ENCODE measurements at regions not wholly inside any gene's neighbourhood (a gene's known extent, or its start where the extent isn't known, plus 50 kb on each side); places are given as distances from the start of the nearest gene placed in this dataset.

DNA sequence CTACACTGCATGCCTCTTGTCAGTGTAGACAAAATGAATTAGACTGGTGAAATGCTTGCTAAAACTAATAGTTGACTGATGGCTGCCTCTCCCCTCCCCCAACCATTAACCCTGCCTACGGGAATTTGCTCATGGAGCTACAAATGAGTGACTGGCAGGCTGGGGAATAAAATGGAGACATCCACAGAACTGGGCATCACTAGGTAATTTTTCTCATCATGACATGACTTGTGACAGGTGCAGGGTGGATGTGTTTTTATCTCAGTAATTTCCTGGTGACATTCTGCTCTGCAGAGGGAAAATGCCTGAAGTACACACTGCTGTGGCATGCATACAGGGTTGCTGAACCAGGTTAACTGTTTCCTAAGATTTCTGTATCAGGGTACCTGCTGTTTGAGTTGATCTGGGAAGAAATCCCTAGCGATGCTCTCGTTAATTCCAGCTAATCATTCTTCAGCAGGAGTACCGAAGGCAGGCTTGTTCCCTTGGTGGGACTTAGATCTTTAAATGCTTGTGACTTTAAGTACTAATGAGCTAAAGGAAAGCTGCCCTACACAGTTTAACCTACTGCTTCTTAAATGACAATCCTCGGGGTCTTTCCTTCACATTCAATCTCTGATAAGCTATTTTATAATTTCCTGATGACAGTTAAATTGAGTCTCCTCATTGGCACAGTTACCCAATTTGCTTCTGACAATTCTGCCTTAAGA, 376.3 kb upstream of the LCORL start:
- 73% methylated on average over 5 of the region's 5 CpGs for WGBS
- H3K14ac ChIP-seq (ENCODE audit: low read length in 2 of 2), result no peak overlapping the region
- H3K23ac ChIP-seq (ENCODE audit: low read length in 2 of 2), result no peak overlapping the region
- H3K4me3 ChIP-seq (ENCODE audit: insufficient read depth in 1 of 2, low read depth in 1 of 2, low read length in 2 of 2), result no peak overlapping the region
- no peak overlapping the region for H2AFZ ChIP-seq (ENCODE audit: low read depth, low read length)
- no peak overlapping the region for H3K18ac ChIP-seq (ENCODE audit: low read depth in 1 of 2, low read length in 2 of 2)
- H3K36me3 ChIP-seq (ENCODE audit: control insufficient read depth in 1 of 2, insufficient read depth in 2 of 2, low read depth in 1 of 2, low read length in 2 of 2), result no peaks in the 10 kb centered on the region
- DNase-seq, result no peak
- no peak overlapping the region for H3K4me2 ChIP-seq (ENCODE audit: low read length, poor library complexity, severe bottlenecking)
- no peak overlapping the region for H2BK12ac ChIP-seq (ENCODE audit: low read length in 2 of 2)
- H3K79me1 ChIP-seq (replicated peaks; ENCODE audit: low read length, poor library complexity, severe bottlenecking), result no peaks in the 10 kb centered on the region
- H3K4ac ChIP-seq (ENCODE audit: low read depth in 1 of 2, low read length in 2 of 2), result no peak overlapping the region
- H4K91ac ChIP-seq (ENCODE audit: low read length), result no peak overlapping the region
- no peaks in the 10 kb centered on the region for H3K9me3 ChIP-seq (ENCODE audit: control insufficient read depth, low read length)
- no peak overlapping the region for H3K27ac ChIP-seq (ENCODE audit: low read length, poor library complexity, severe bottlenecking)
- no peaks in the 10 kb centered on the region for H3K27me3 ChIP-seq (ENCODE audit: control insufficient read depth in 1 of 2, insufficient read depth in 1 of 2, low read length in 2 of 2)
- H2BK5ac ChIP-seq (ENCODE audit: low read depth, low read length, poor library complexity, severe bottlenecking), result no peak overlapping the region
- H3K4me1 ChIP-seq (ENCODE audit: control insufficient read depth, insufficient read depth, low read depth, low read length), result no peaks in the 10 kb centered on the region
- H2AK5ac ChIP-seq (ENCODE audit: low read length, severe bottlenecking), result no peak overlapping the region
- no peak overlapping the region for H3K9ac ChIP-seq (ENCODE audit: low read length)
- H2BK120ac ChIP-seq (ENCODE audit: low read depth, low read length), result no peak overlapping the region
- no peak overlapping the region for H2BK15ac ChIP-seq (ENCODE audit: low read depth, poor library complexity, severe bottlenecking)
- H4K8ac ChIP-seq (ENCODE audit: low read length), result no peak overlapping the region

- no peak overlapping the region for H3K14ac ChIP-seq (ENCODE audit: low read length in 2 of 2)
- H4K91ac ChIP-seq (ENCODE audit: low read length), result no peak overlapping the region
- no peaks in the 10 kb centered on the region for H3K27me3 ChIP-seq (ENCODE audit: control insufficient read depth in 1 of 2, insufficient read depth in 1 of 2, low read length in 2 of 2)
- H3K18ac ChIP-seq (ENCODE audit: low read depth in 1 of 2, low read length in 2 of 2), result no peak overlapping the region
- no peak for DNase-seq
- H4K8ac ChIP-seq (ENCODE audit: low read length), result no peak overlapping the region
- H3K4me2 ChIP-seq (ENCODE audit: low read length, poor library complexity, severe bottlenecking), result no peak overlapping the region
- no peaks in the 10 kb centered on the region for H3K4me1 ChIP-seq (ENCODE audit: control insufficient read depth, insufficient read depth, low read depth, low read length)
- H3K36me3 ChIP-seq (ENCODE audit: control insufficient read depth in 1 of 2, insufficient read depth in 2 of 2, low read depth in 1 of 2, low read length in 2 of 2), result no peaks in the 10 kb centered on the region
- H2BK5ac ChIP-seq (ENCODE audit: low read depth, low read length, poor library complexity, severe bottlenecking), result no peak overlapping the region
- H3K79me1 ChIP-seq (replicated peaks; ENCODE audit: low read length, poor library complexity, severe bottlenecking), result no peaks in the 10 kb centered on the region
- no peaks in the 10 kb centered on the region for H3K9me3 ChIP-seq (ENCODE audit: control insufficient read depth, low read length)
- H3K23ac ChIP-seq (ENCODE audit: low read length in 2 of 2), result no peak overlapping the region
- no peak overlapping the region for H3K4ac ChIP-seq (ENCODE audit: low read depth in 1 of 2, low read length in 2 of 2)
- H2AK5ac ChIP-seq (ENCODE audit: low read length, severe bottlenecking), result no peak overlapping the region
- 69% methylated on average over 1 of the region's 1 CpG for WGBS
- no peak overlapping the region for H2AFZ ChIP-seq (ENCODE audit: low read depth, low read length)
- no peak overlapping the region for H2BK12ac ChIP-seq (ENCODE audit: low read length in 2 of 2)
- no peak overlapping the region for H2BK120ac ChIP-seq (ENCODE audit: low read depth, low read length)
- H2BK15ac ChIP-seq (ENCODE audit: low read depth, poor library complexity, severe bottlenecking), result no peak overlapping the region
- no peak overlapping the region for H3K27ac ChIP-seq (ENCODE audit: low read length, poor library complexity, severe bottlenecking)
- H3K9ac ChIP-seq (ENCODE audit: low read length), result no peak overlapping the region
- H3K4me3 ChIP-seq (ENCODE audit: insufficient read depth in 1 of 2, low read depth in 1 of 2, low read length in 2 of 2), result no peak overlapping the region
Observed at GRCh38 chr4:18394656-18395055, 373.1 kb upstream of the LCORL start.

GRCh38 chr4:18391354-18391728, 369.8 kb upstream of the LCORL start:
- H3K4ac ChIP-seq (ENCODE audit: low read depth in 1 of 2, low read length in 2 of 2), result no peak overlapping the region
- WGBS, result 45% methylated on average over 1 of the region's 1 CpG
- no peak overlapping the region for H2AFZ ChIP-seq (ENCODE audit: low read depth, low read length)
- no peak overlapping the region for H3K4me2 ChIP-seq (ENCODE audit: low read length, poor library complexity, severe bottlenecking)
- H3K18ac ChIP-seq (ENCODE audit: low read depth in 1 of 2, low read length in 2 of 2), result no peak overlapping the region
- no peak overlapping the region for H3K4me3 ChIP-seq (ENCODE audit: insufficient read depth in 1 of 2, low read depth in 1 of 2, low read length in 2 of 2)
- H4K8ac ChIP-seq (ENCODE audit: low read length), result no peak overlapping the region
- no peak overlapping the region for H2BK15ac ChIP-seq (ENCODE audit: low read depth, poor library complexity, severe bottlenecking)
- H3K9ac ChIP-seq (ENCODE audit: low read length), result no peak overlapping the region
- H3K9me3 ChIP-seq (ENCODE audit: control insufficient read depth, low read length), result no peaks in the 10 kb centered on the region
- no peak for DNase-seq
- H2AK5ac ChIP-seq (ENCODE audit: low read length, severe bottlenecking), result no peak overlapping the region
- H3K27ac ChIP-seq (ENCODE audit: low read length, poor library complexity, severe bottlenecking), result no peak overlapping the region
- no peaks in the 10 kb centered on the region for H3K27me3 ChIP-seq (ENCODE audit: control insufficient read depth in 1 of 2, insufficient read depth in 1 of 2, low read length in 2 of 2)
- no peak overlapping the region for H3K23ac ChIP-seq (ENCODE audit: low read length in 2 of 2)
- no peak overlapping the region for H2BK120ac ChIP-seq (ENCODE audit: low read depth, low read length)
- H3K14ac ChIP-seq (ENCODE audit: low read length in 2 of 2), result no peak overlapping the region
- no peak overlapping the region for H4K91ac ChIP-seq (ENCODE audit: low read length)
- H2BK12ac ChIP-seq (ENCODE audit: low read length in 2 of 2), result no peak overlapping the region
- no peaks in the 10 kb centered on the region for H3K36me3 ChIP-seq (ENCODE audit: control insufficient read depth in 1 of 2, insufficient read depth in 2 of 2, low read depth in 1 of 2, low read length in 2 of 2)
- H2BK5ac ChIP-seq (ENCODE audit: low read depth, low read length, poor library complexity, severe bottlenecking), result no peak overlapping the region
- H3K4me1 ChIP-seq (ENCODE audit: control insufficient read depth, insufficient read depth, low read depth, low read length), result no peaks in the 10 kb centered on the region
- H3K79me1 ChIP-seq (replicated peaks; ENCODE audit: low read length, poor library complexity, severe bottlenecking), result no peaks in the 10 kb centered on the region

DNA sequence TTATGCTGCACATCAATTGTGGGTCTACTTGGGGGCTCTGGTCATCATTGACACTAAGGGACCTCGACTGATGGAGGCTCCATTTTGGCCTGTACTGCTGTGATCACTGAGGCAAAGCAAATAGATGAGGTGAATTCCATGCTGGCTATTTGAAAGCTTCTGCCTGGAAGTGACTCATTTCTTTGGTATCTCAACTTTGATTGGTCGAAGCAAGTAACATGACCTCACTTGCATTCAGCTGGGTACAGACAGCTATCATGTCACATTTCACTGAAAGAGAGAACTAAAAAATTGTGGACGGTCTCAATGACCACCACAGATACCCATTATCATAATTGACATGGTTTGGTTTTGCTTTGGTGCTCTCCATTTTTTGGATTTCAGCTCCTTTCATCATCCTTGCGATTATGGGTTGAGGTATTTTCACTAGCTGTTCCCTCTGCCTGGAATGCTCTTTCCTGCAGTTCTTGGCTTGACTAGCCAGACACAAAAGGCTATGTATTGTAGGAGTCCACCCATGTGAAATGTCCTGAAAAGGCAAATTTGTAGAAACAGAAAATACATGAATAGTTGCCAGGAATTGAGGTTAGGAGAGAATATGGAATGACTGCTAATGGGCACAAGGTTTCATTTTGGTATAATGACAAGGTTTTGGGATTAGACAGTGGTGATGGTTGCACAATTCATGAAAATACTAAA, 369.2 kb upstream of the LCORL start:
- Histone ChIP-seq H3K4me2 (ENCODE audit: low read length, poor library complexity, severe bottlenecking) (no peak overlapping the region), H2BK120ac (ENCODE audit: low read depth, low read length) (no peak overlapping the region), H3K4me1 (ENCODE audit: control insufficient read depth, insufficient read depth, low read depth, low read length) (no peaks in the 10 kb centered on the region), H3K4ac (ENCODE audit: low read depth in 1 of 2, low read length in 2 of 2) (no peak overlapping the region), H2BK12ac (ENCODE audit: low read length in 2 of 2) (no peak overlapping the region), H3K36me3 (ENCODE audit: control insufficient read depth in 1 of 2, insufficient read depth in 2 of 2, low read depth in 1 of 2, low read length in 2 of 2) (no peaks in the 10 kb centered on the region), H3K4me3 (ENCODE audit: insufficient read depth in 1 of 2, low read depth in 1 of 2, low read length in 2 of 2) (no peak overlapping the region), H3K27ac (ENCODE audit: low read length, poor library complexity, severe bottlenecking) (no peak overlapping the region), H2BK5ac (ENCODE audit: low read depth, low read length, poor library complexity, severe bottlenecking) (no peak overlapping the region), H2AK5ac (ENCODE audit: low read length, severe bottlenecking) (no peak overlapping the region), H3K18ac (ENCODE audit: low read depth in 1 of 2, low read length in 2 of 2) (no peak overlapping the region), H3K9me3 (ENCODE audit: control insufficient read depth, low read length) (no peaks in the 10 kb centered on the region), H4K8ac (ENCODE audit: low read length) (no peak overlapping the region), H4K91ac (ENCODE audit: low read length) (no peak overlapping the region), H3K79me1 (replicated peaks; ENCODE audit: low read length, poor library complexity, severe bottlenecking) (no peaks in the 10 kb centered on the region), H3K23ac (ENCODE audit: low read length in 2 of 2) (no peak overlapping the region), H2AFZ (ENCODE audit: low read depth, low read length) (no peak overlapping the region), H3K27me3 (ENCODE audit: control insufficient read depth in 1 of 2, insufficient read depth in 1 of 2, low read length in 2 of 2) (no peaks in the 10 kb centered on the region), H2BK15ac (ENCODE audit: low read depth, poor library complexity, severe bottlenecking) (no peak overlapping the region), H3K9ac (ENCODE audit: low read length) (no peak overlapping the region), H3K14ac (ENCODE audit: low read length in 2 of 2) (no peak overlapping the region)
- no peak for DNase-seq
- 60% methylated on average over 3 of the region's 4 CpGs for WGBS

Data from mesenchymal stem cell (in vitro differentiated cells and primary cell).